BLaER1 (cell line): ENCODE measurements at regions not wholly inside any gene's neighbourhood (a gene's known extent, or its start where the extent isn't known, plus 50 kb on each side); places are given as distances from the start of the nearest gene placed in this dataset.
"Not testable (repeated sequence)": the region's sequence is repeated elsewhere in the genome, so short reads cannot be mapped to it uniquely, and the experiment has no call there.

ENCODE experiments used
- H3K27ac ChIP-seq: shearing (Covaris generic); formaldehyde crosslinking; 2 replicates; pipeline ENCODE4 v1.8.1; 2022
- H3K27me3 ChIP-seq: shearing (Covaris generic); formaldehyde crosslinking; 2 replicates; pipeline ENCODE4 v1.8.1; 2022
- H3K36me3 ChIP-seq: shearing (Covaris generic); formaldehyde crosslinking; 2 replicates; pipeline ENCODE4 v1.8.1; 2022
- H3K4me1 ChIP-seq: shearing (Covaris generic); formaldehyde crosslinking; 2 replicates; pipeline ENCODE4 v1.8.1; 2022
- H3K4me2 ChIP-seq: shearing (Covaris generic); formaldehyde crosslinking; 2 replicates; pipeline ENCODE4 v1.8.1; 2022
- H3K4me3 ChIP-seq: shearing (Covaris generic); formaldehyde crosslinking; 2 replicates; pipeline ENCODE4 v1.8.1; 2022
- H3K9ac ChIP-seq: shearing (Covaris generic); formaldehyde crosslinking; 2 replicates; pipeline ENCODE4 v1.8.1; 2022
- H3K9me3 ChIP-seq: shearing (Covaris generic); formaldehyde crosslinking; 2 replicates; pipeline ENCODE4 v1.8.1; 2022
- H4K20me1 ChIP-seq: shearing (Covaris generic); formaldehyde crosslinking; 2 replicates; pipeline ENCODE4 v1.8.1; 2022
- Cebpa-rat ChIP-seq: shearing (Covaris generic); IDR thresholded peaks from 2 replicates; pipeline ENCODE4 v1.8.1; 2022

DNA sequence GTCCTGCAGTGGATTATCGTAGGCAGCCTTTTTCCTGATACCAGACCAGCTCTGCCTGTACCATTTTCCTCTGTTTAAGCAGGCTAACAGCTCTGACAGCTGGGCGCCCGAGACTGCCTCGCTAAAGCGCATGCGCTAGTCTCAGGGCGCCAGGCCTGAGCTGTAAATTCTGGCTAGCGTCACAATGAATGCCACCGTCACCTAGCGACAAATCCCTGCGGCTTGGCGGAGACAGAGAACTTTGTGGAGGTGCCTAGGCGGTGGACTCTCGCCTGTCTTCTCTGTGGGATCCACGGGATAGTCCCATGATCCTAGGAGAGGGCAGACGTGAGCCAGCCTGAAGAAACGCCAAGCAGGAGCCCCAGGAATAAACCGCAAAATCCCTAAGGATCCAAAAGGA lies 573.9 kb downstream of the KCNJ18 start:
- H3K9me3 ChIP-seq = peaks cover 10% of the 10 kb centered on the region; the same call in 1 of the 2 replicates
- H3K4me2 ChIP-seq = no peak overlapping the region
- H3K4me3 ChIP-seq = no peak overlapping the region
- no peaks in the 10 kb centered on the region for H3K27me3 ChIP-seq
- no peak overlapping the region for H3K27ac ChIP-seq
- H3K4me1 ChIP-seq = no peaks in the 10 kb centered on the region
- no peaks in the 10 kb centered on the region for H3K36me3 ChIP-seq
- H3K9ac ChIP-seq = no peak overlapping the region
- no peaks in the 10 kb centered on the region for H4K20me1 ChIP-seq
- TF ChIP-seq Cebpa-rat = no peak

DNA sequence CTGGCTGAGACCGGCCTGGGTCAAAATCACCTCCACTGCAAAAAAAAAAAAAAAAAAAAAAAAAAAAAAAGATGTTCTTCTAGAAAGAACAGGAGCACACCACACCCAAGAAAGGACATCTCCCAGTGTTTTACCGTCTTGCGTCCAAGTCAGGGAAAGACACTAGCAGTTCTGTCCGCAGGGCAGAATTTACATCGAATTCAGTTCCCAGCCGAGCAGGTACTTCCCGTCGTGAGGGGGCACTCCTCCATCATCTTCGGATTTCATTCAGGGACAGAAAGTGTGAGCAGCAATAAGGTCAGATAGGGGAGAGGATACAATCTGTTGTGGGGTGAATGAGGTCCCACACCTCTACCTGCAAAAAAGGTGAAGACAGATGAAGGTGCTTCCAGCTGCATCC lies 574.7 kb downstream of the KCNJ18 start:
- peaks cover 10% of the 10 kb centered on the region; the same call in 1 of the 2 replicates for H3K9me3 ChIP-seq

DNA sequence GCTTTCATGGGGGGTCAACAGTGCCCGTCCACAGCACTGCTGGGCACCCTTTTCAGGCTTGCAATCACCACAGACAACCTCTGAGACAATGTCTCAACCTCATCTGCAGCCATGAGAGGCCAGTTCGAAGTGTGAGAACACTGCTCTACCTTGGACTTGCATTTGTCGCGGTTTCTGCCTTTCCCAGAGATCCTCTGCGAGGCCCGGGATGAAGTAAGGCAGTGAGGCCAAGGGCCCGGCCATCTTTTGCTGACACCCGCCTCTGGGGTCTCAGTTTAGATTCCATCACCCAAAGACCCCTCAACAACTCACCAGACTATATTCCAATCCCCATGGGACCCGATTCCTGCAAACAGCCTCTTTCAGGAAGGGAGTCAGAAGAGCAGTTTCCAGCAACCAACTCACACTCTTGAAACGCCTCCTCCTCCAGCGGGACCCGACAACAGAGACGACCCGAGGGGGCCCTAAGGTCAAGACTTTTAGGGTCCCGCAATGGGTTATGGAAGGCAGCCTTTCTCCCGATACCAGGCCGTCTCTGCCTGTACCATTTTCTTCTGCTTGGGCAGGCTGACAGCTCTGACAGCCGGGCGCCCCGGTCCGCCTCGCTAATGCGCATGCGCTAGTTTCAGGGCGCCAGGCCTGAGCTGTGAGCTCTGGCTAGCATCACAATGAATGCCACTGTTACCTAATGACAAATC lies 576.0 kb downstream of the KCNJ18 start:
- H3K9me3 ChIP-seq = peaks cover 10% of the 10 kb centered on the region; the same call in 1 of the 2 replicates
- no peaks in the 10 kb centered on the region for H3K4me1 ChIP-seq
- no peak overlapping the region for H3K4me2 ChIP-seq
- no peaks in the 10 kb centered on the region for H3K27me3 ChIP-seq
- no peak overlapping the region for H3K9ac ChIP-seq
- no peak for TF ChIP-seq Cebpa-rat
- H3K36me3 ChIP-seq = no peaks in the 10 kb centered on the region
- no peak overlapping the region for H3K27ac ChIP-seq
- H3K4me3 ChIP-seq = no peak overlapping the region
- H4K20me1 ChIP-seq = no peaks in the 10 kb centered on the region

More for the DNA sequence above, 574.7 kb downstream of the KCNJ18 start:
- Histone ChIP-seq H3K4me1 (no peaks in the 10 kb centered on the region), H3K27me3 (no peaks in the 10 kb centered on the region), H3K4me2 (no peak overlapping the region), H3K36me3 (no peaks in the 10 kb centered on the region), H3K4me3 (no peak overlapping the region), H3K9ac (no peak overlapping the region), H4K20me1 (no peaks in the 10 kb centered on the region), H3K27ac (no peak overlapping the region)
- no peak for TF ChIP-seq Cebpa-rat

DNA sequence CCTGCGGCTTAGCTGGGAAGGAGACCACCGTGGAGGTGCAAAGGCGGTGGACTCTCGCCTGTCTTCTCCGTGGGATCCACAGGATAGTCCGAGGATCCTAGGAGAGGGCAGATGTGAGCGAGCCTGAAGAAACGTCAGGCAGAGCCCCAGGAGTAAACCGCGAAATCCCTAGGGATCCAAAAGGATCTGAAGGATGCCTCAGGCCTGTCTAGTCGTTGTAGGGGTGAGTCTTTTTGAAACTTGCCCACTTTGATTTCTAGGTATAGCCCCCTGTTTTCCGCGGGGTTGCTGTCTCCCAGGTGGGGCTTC lies 576.5 kb downstream of the KCNJ18 start:
- Histone ChIP-seq H3K4me2 (no peak overlapping the region), H4K20me1 (no peaks in the 10 kb centered on the region), H3K4me1 (no peaks in the 10 kb centered on the region), H3K9ac (no peak overlapping the region), H3K27ac (no peak overlapping the region), H3K36me3 (no peaks in the 10 kb centered on the region), H3K9me3 (peaks cover 10% of the 10 kb centered on the region; the same call in 1 of the 2 replicates), H3K4me3 (no peak overlapping the region), H3K27me3 (no peaks in the 10 kb centered on the region)
- no peak for TF ChIP-seq Cebpa-rat

DNA sequence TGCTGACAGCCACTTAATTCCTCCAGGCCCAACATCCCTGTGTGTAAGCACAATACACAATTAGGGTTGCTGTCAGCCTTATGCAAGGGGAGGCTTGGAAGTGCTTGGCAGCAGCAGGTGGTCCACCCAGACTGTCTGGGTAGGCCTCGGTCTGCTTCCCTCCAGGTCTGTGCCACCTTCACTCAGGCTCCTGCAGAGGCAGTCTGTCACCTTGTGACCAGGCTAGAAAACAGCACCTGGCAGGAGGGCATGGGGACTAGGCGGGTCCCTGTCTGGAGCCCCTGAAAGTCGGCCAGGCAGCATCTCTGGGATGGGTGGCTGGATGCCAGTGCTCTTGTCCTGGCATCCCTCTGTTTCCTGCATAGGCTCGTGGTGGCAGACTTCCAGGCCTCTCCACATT lies 578.1 kb downstream of the KCNJ18 start:
- no peaks in the 10 kb centered on the region for H3K4me1 ChIP-seq
- no peak overlapping the region for H3K27ac ChIP-seq
- H3K36me3 ChIP-seq = no peaks in the 10 kb centered on the region
- peaks cover 9% of the 10 kb centered on the region; the same call in 1 of the 2 replicates for H3K9me3 ChIP-seq
- H4K20me1 ChIP-seq = no peaks in the 10 kb centered on the region
- no peak overlapping the region for H3K4me2 ChIP-seq
- H3K9ac ChIP-seq = no peak overlapping the region
- TF ChIP-seq Cebpa-rat = no peak
- no peak overlapping the region for H3K4me3 ChIP-seq
- no peaks in the 10 kb centered on the region for H3K27me3 ChIP-seq

DNA sequence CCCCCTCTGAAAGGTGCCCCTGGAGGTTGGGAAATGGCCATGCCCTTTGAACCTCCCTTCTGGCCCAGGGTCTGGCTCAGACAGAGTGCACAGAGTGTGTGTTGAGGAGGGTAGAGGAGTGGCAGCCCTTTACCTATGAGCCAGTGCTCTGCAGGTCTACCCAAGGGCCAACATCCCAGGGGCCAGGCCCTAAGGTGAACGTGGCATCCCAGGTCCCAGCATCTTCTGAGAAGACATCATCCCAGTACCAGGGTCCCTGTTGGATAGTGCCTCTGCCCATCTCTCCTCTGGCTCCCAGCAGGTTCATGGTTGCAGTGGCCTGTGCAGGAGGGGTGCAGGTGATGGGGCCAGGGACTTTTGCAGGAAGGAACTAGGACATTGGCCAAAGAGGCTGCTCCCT lies 578.5 kb downstream of the KCNJ18 start:
- H3K36me3 ChIP-seq, H4K20me1 ChIP-seq, H3K9ac ChIP-seq, H3K27ac ChIP-seq, H3K4me2 ChIP-seq, H3K4me1 ChIP-seq, H3K4me3 ChIP-seq, H3K9me3 ChIP-seq, H3K27me3 ChIP-seq: not testable (repeated sequence)

DNA sequence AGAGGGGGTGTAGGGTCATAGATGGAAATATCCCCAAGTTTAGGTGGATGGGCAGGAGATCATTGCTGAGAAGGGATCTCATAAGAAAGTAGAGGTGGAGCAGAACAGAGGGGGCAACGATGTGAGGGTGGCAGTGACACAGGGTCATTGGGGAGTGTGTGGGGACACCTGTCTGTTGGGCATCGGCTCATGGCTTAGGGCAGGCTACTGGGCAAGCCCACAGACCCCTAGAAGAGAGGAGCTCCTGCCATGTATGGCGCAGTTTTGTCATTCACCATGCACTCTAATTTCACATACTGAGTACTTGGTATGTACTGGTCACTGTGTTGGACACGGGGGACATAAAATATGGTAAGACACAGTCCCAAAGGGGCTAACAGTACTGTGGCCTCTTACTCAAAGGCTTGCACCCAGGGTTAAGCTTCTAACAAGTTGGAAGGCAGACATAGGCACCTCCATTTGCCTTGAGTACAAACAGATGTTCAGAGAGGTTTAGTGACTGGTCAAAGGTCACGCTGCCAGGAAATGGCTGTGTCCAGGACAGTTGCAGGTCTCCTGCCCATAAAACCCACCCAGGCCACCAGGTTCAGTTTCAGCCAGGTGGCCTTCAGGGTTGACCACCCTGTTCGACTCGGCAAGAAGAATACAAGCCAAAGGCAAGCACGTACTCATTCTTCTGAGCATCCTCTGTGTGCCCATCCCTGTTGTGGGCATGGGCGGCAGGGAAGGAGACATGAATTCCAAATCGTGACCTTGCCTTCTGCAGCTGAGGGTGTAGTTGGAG lies 580.2 kb downstream of the KCNJ18 start:
- Histone ChIP-seq H3K4me3 (no peak overlapping the region), H3K9me3 (no peaks in the 10 kb centered on the region; the same call in 1 of the 2 replicates), H3K9ac (no peak overlapping the region), H3K27me3 (no peaks in the 10 kb centered on the region), H3K36me3 (no peaks in the 10 kb centered on the region), H4K20me1 (no peaks in the 10 kb centered on the region), H3K4me2 (no peak overlapping the region), H3K4me1 (no peaks in the 10 kb centered on the region), H3K27ac (no peak overlapping the region)
- no peak for TF ChIP-seq Cebpa-rat

DNA sequence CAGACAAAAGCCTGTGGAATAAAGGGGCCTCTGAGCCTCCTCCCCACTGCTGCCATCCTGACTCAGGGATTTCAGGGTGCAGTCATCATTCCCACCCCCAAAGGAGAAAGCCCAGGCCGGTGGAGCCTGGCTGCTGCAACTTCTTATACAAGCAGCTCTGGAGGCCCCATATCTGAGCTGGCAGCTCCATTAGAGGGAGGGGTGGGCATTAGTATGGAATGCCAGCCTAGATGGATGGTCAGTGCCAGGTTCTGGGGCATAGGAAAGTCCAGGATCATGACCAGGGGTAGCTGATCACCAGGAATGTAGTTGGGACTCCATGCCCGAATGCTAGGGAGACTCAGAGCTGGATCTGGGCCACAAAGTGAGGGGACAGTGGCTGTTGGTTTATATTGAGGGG lies 581.0 kb downstream of the KCNJ18 start:
- Histone ChIP-seq H3K9me3 (peaks cover 3% of the 10 kb centered on the region), H3K9ac (no peak overlapping the region), H3K4me1 (no peaks in the 10 kb centered on the region), H3K4me3 (no peak overlapping the region), H3K36me3 (no peaks in the 10 kb centered on the region), H4K20me1 (no peaks in the 10 kb centered on the region), H3K27ac (no peak overlapping the region), H3K27me3 (no peaks in the 10 kb centered on the region), H3K4me2 (no peak overlapping the region)
- TF ChIP-seq Cebpa-rat = no peak

DNA sequence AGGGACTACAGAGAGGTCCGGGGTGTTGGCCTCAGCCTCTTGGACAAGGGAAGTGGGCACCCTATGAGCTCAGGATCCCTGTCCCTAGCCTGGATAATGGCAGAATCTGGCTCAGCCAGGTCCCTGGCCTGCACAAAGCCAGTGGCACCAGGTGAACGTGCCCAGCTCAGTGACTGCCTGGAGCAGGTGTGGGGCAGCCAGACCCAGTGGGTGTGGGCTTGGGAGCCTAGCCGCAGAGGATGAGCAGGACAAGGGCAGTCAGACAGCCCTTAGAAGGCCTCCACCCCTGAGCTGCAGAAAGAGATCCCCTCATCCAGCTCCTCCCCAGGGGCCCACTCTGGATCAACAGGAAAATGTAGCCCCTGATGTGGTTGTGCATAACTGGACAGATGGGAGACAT lies 585.3 kb downstream of the KCNJ18 start:
- no peak overlapping the region for H3K4me3 ChIP-seq
- no peak for TF ChIP-seq Cebpa-rat
- H3K4me1 ChIP-seq = no peaks in the 10 kb centered on the region
- H3K4me2 ChIP-seq = no peak overlapping the region
- no peaks in the 10 kb centered on the region for H3K27me3 ChIP-seq
- no peak overlapping the region for H3K27ac ChIP-seq
- no peaks in the 10 kb centered on the region for H4K20me1 ChIP-seq
- H3K9me3 ChIP-seq = peaks cover 12% of the 10 kb centered on the region; the same call in 1 of the 2 replicates
- H3K9ac ChIP-seq = no peak overlapping the region
- H3K36me3 ChIP-seq = no peaks in the 10 kb centered on the region
